ENCODE measurements at regions not wholly inside any gene's neighbourhood (a gene's known extent, or its start where the extent isn't known, plus 50 kb on each side); places are given as distances from the start of the nearest gene placed in this dataset.

DNA sequence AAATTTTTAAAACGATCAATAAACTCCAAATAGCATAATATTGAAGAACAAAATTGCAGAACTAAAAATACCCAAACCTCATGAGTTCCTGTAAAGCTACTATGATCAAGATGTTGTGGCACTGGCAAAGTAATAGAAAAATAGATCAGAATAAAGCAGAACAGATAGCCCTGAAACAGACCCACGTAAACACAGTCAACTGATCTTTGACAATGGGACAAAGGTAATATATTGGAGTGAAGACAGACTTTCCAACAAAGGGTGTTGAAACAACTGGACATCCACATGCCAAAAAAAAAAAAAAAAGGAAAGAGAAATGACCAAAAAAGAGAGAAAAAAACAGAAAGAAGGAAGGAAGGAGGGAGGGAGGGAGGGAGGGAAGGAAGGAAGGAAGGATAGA, 138.7 kb downstream of the IRS2 start:
- peaks cover 39 to 53% of the 10 kb centered on the region in 2 donors for H3K4me1 ChIP-seq (ENCODE audit: control insufficient read depth in 1 of 2, insufficient read depth in 2 of 2, low read length in 2 of 2)
- no peaks in the 10 kb centered on the region for H3K9me3 ChIP-seq (replicated peaks in 1 of 2; ENCODE audit: control insufficient read depth in 1 of 2, insufficient read depth in 1 of 2, low read length in 2 of 2)
- no peaks in the 10 kb centered on the region for H3K27me3 ChIP-seq (ENCODE audit: control insufficient read depth in 2 of 2, insufficient read depth in 2 of 2, low read length in 2 of 2)
- H3K36me3 Mint-ChIP-seq = no peaks in the 10 kb centered on the region
- H3K4me3 ChIP-seq (replicated peaks in 1 of 3; ENCODE audit: low read depth in 2 of 3, low read length in 3 of 3) = no peak overlapping the region
- intact Hi-C loops (cut with micrococcal nuclease) = no loop called here
- no peak overlapping the region for H2AFZ ChIP-seq (ENCODE audit: insufficient read depth, low read depth, low read length, poor library complexity, severe bottlenecking)
- peaks cover 0 to 5% (median 3%) of the 10 kb centered on the region in 7 donors for H3K9me3 Mint-ChIP-seq
- H4K20me1 ChIP-seq (ENCODE audit: insufficient read depth, low read length) = no peaks in the 10 kb centered on the region
- H3K4me1 Mint-ChIP-seq = peaks cover 51% of the 10 kb centered on the region
- no peaks in the 10 kb centered on the region for H3K79me2 ChIP-seq (ENCODE audit: insufficient read depth, low read length)
- no peaks in the 10 kb centered on the region for H3K36me3 ChIP-seq (replicated peaks in 1 of 2; ENCODE audit: control insufficient read depth in 1 of 2, insufficient read depth in 2 of 2, low read length in 2 of 2)
- H3K4me3 Mint-ChIP-seq = no peak overlapping the region
- peak overlapping the region in 1 of 7 donors; percentile 42 for H3K27ac Mint-ChIP-seq
- no peak overlapping the region for H3K27ac ChIP-seq (ENCODE audit: low read depth in 1 of 2, low read length in 2 of 2)
- no CpG with 5 or more reads among the region's 2 CpGs for WGBS (ENCODE audit: insufficient coverage)
- DNase-seq = no peak
- H3K4me2 ChIP-seq (replicated peaks; ENCODE audit: extremely low read depth, low read length, poor library complexity, severe bottlenecking) = no peak overlapping the region
- H3K9ac ChIP-seq (ENCODE audit: insufficient read depth, low read length, poor library complexity, severe bottlenecking) = no peak overlapping the region
- TF ChIP-seq, protein P1, sequence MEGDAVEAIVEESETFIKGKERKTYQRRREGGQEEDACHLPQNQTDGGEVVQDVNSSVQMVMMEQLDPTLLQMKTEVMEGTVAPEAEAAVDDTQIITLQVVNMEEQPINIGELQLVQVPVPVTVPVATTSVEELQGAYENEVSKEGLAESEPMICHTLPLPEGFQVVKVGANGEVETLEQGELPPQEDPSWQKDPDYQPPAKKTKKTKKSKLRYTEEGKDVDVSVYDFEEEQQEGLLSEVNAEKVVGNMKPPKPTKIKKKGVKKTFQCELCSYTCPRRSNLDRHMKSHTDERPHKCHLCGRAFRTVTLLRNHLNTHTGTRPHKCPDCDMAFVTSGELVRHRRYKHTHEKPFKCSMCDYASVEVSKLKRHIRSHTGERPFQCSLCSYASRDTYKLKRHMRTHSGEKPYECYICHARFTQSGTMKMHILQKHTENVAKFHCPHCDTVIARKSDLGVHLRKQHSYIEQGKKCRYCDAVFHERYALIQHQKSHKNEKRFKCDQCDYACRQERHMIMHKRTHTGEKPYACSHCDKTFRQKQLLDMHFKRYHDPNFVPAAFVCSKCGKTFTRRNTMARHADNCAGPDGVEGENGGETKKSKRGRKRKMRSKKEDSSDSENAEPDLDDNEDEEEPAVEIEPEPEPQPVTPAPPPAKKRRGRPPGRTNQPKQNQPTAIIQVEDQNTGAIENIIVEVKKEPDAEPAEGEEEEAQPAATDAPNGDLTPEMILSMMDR (IDR thresholded peaks at IDR 0.05) = no peak
- H3K27me3 Mint-ChIP-seq (ENCODE audit: low read depth in 3 of 3) = peaks cover 0 to 2% (median 0%) of the 10 kb centered on the region in 3 donors

DNA sequence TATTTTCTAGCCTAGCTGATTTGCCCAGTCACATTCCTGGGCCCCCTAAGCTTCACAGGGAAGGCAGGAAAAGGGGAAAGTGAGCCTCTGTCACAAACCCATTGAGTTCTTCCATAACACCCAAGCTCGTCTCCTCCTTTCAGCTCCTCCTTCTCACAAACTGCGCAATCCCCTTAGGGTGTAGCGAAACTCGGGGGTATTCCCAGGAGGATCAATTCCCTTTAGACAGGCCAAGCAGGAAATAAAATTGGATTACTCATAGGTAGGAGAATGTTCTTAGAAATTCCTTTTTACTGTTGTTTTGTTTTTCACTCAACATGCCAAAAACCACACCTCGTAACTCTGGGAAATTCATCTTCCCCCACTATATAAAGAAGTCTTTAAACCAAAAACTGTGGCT, 139.3 kb downstream of the IRS2 start:
- Histone ChIP-seq H3K79me2 (ENCODE audit: insufficient read depth, low read length) (no peaks in the 10 kb centered on the region), H3K36me3 (replicated peaks in 1 of 2; ENCODE audit: control insufficient read depth in 1 of 2, insufficient read depth in 2 of 2, low read length in 2 of 2) (no peaks in the 10 kb centered on the region), H3K4me1 (ENCODE audit: control insufficient read depth in 1 of 2, insufficient read depth in 2 of 2, low read length in 2 of 2) (peaks cover 32 to 46% of the 10 kb centered on the region in 2 donors), H3K4me2 (replicated peaks; ENCODE audit: extremely low read depth, low read length, poor library complexity, severe bottlenecking) (no peak overlapping the region), H2AFZ (ENCODE audit: insufficient read depth, low read depth, low read length, poor library complexity, severe bottlenecking) (no peak overlapping the region), H3K9ac (ENCODE audit: insufficient read depth, low read length, poor library complexity, severe bottlenecking) (no peak overlapping the region), H3K4me3 (replicated peaks in 1 of 3; ENCODE audit: low read depth in 2 of 3, low read length in 3 of 3) (no peak overlapping the region), H4K20me1 (ENCODE audit: insufficient read depth, low read length) (no peaks in the 10 kb centered on the region), H3K27me3 (ENCODE audit: control insufficient read depth in 2 of 2, insufficient read depth in 2 of 2, low read length in 2 of 2) (no peaks in the 10 kb centered on the region), H3K9me3 (replicated peaks in 1 of 2; ENCODE audit: control insufficient read depth in 1 of 2, insufficient read depth in 1 of 2, low read length in 2 of 2) (no peaks in the 10 kb centered on the region), H3K27ac (ENCODE audit: low read depth in 1 of 2, low read length in 2 of 2) (no peak overlapping the region)
- peaks cover 0 to 5% (median 3%) of the 10 kb centered on the region in 7 donors for H3K9me3 Mint-ChIP-seq
- WGBS (ENCODE audit: insufficient coverage) = no CpG with 5 or more reads among the region's 5 CpGs
- intact Hi-C loops (cut with micrococcal nuclease) = no loop called here
- no peak for DNase-seq
- no peaks in the 10 kb centered on the region for H3K36me3 Mint-ChIP-seq
- peaks cover 0 to 2% (median 0%) of the 10 kb centered on the region in 3 donors for H3K27me3 Mint-ChIP-seq (ENCODE audit: low read depth in 3 of 3)
- H3K27ac Mint-ChIP-seq = no peak overlapping the region
- TF ChIP-seq, protein P1 (IDR thresholded peaks at IDR 0.05) = no peak
- no peak overlapping the region for H3K4me3 Mint-ChIP-seq
- peaks cover 45% of the 10 kb centered on the region for H3K4me1 Mint-ChIP-seq

Measured in CD14-positive monocyte (primary cell).